ENCODE measurements at regions not wholly inside any gene's neighbourhood (a gene's known extent, or its start where the extent isn't known, plus 50 kb on each side); places are given as distances from the start of the nearest gene placed in this dataset.

GRCh38 chr18:26677957-26678356 lies 129.6 kb upstream of the KCTD1 start:
- ATAC-seq (ENCODE audit: low FRiP score in 2 of 2) (no peak), DNase-seq (no peak)
- TF ChIP-seq EP300 (IDR thresholded peaks at IDR 0.05), result no peak
- 86 to 100% methylated on average over 1 of the region's 1 CpG for WGBS, 2 donors
- Histone ChIP-seq H3K9me3 (no peaks in the 10 kb centered on the region), H3K36me3 (no peaks in the 10 kb centered on the region), H3K27ac (no peak overlapping the region), H3K4me1 (no peaks in the 10 kb centered on the region), H3K27me3 (no peaks in the 10 kb centered on the region), H3K4me3 (no peak overlapping the region)

GRCh38 chr18:26667046-26667445 lies 118.7 kb upstream of the KCTD1 start:
- Histone ChIP-seq H3K4me1 (no peaks in the 10 kb centered on the region), H3K36me3 (no peaks in the 10 kb centered on the region), H3K9me3 (no peaks in the 10 kb centered on the region), H3K27me3 (no peaks in the 10 kb centered on the region), H3K4me3 (no peak overlapping the region), H3K27ac (no peak overlapping the region)
- ATAC-seq (ENCODE audit: low FRiP score in 2 of 2) (no peak), DNase-seq (no peak)
- WGBS, 2 donors, result 58 to 69% methylated on average over 2 of the region's 2 CpGs
- TF ChIP-seq POLR2AphosphoS5 (IDR thresholded peaks at IDR 0.05) (no peak), POLR2A (IDR thresholded peaks at IDR 0.05) (no peak), CTCF (IDR thresholded peaks at IDR 0.05) (no peak), EP300 (IDR thresholded peaks at IDR 0.05) (no peak)

GRCh38 chr18:26662996-26663395 lies 114.6 kb upstream of the KCTD1 start:
- no peak overlapping the region for H3K4me3 ChIP-seq
- no peak for TF ChIP-seq CTCF (IDR thresholded peaks at IDR 0.05)
- TF ChIP-seq POLR2AphosphoS5 (IDR thresholded peaks at IDR 0.05), result no peak
- no peak for TF ChIP-seq POLR2A (IDR thresholded peaks at IDR 0.05)
- no peak for TF ChIP-seq EP300 (IDR thresholded peaks at IDR 0.05)
- H3K9me3 ChIP-seq, result no peaks in the 10 kb centered on the region
- H3K27me3 ChIP-seq, result no peaks in the 10 kb centered on the region
- no peak overlapping the region for H3K27ac ChIP-seq
- DNase-seq (peak in 1 of 2 donors; percentile 26), ATAC-seq (ENCODE audit: low FRiP score in 2 of 2) (no peak)
- peaks cover 0 to 7% (median 2%) of the 10 kb centered on the region in 4 donors for H3K4me1 ChIP-seq
- 68 to 74% methylated on average over 5 of the region's 5 CpGs for WGBS, 2 donors
- H3K36me3 ChIP-seq, result no peaks in the 10 kb centered on the region

GRCh38 chr18:26657631-26658581 lies 109.6 kb upstream of the KCTD1 start:
- H3K27ac ChIP-seq, result peak overlapping the region in 1 of 4 donors; percentile 86
- DNase-seq, result no peak
- WGBS, 2 donors, result 11 to 12% methylated on average over 15 of the region's 15 CpGs
- H3K9me3 ChIP-seq, result no peaks in the 10 kb centered on the region
- H3K27me3 ChIP-seq, result peaks cover 0 to 5% (median 0%) of the 10 kb centered on the region in 4 donors
- H3K4me1 ChIP-seq, result peaks cover 11 to 35% (median 24%) of the 10 kb centered on the region in 4 donors
- H3K36me3 ChIP-seq, result no peaks in the 10 kb centered on the region
- no peak for ATAC-seq (ENCODE audit: low FRiP score in 2 of 2)
- H3K4me3 ChIP-seq, result peak overlapping the region in 3 of 4 donors; percentile 56 to 78 (median 74)
- TF ChIP-seq EP300 (IDR thresholded peaks at IDR 0.05) (no peak), CTCF (IDR thresholded peaks at IDR 0.05) (no peak), POLR2A (IDR thresholded peaks at IDR 0.05) (no peak), POLR2AphosphoS5 (IDR thresholded peaks at IDR 0.05) (no peak)

- TF ChIP-seq EP300 (IDR thresholded peaks at IDR 0.05) (no peak), CTCF (IDR thresholded peaks at IDR 0.05) (peak in 5 of 6 experiments; percentile 10 to 44 (median 22)), POLR2AphosphoS5 (IDR thresholded peaks at IDR 0.05) (no peak), POLR2A (IDR thresholded peaks at IDR 0.05) (peak in 1 of 4 donors; percentile 78)
- peak; percentile 84 to 95 for ATAC-seq (ENCODE audit: low FRiP score in 2 of 2)
- 1% methylated on average over 9 to 48 of the region's 52 CpGs for WGBS, 2 donors
Measured at GRCh38 chr18:26656944-26657536, 108.7 kb upstream of the KCTD1 start.

More at GRCh38 chr18:26656944-26657536, 108.7 kb upstream of the KCTD1 start:
- Histone ChIP-seq H3K36me3 (no peaks in the 10 kb centered on the region), H3K27ac (peak overlapping the region; percentile 77 to 86 (median 77)), H3K4me3 (peak overlapping the region; percentile 23 to 78 (median 65)), H3K4me1 (peaks cover 11 to 35% (median 24%) of the 10 kb centered on the region in 4 donors), H3K9me3 (no peaks in the 10 kb centered on the region), H3K27me3 (peaks cover 0 to 5% (median 0%) of the 10 kb centered on the region in 4 donors)
- DNase-seq, result peak; percentile 66 to 95
